T-cell (primary cell): ENCODE measurements at regions not wholly inside any gene's neighbourhood (a gene's known extent, or its start where the extent isn't known, plus 50 kb on each side); places are given as distances from the start of the nearest gene placed in this dataset.

Experiments
- ATAC-seq, 4 experiments: fragments of 200-7000 bp in 3 of 4; fragments of 150-1000 bp in 1 of 4; cut with Tn5 transposase; replicated peaks in 1 of 4; 1 replicate in 3 of 4; 2 replicates in 1 of 4; pipeline ENCODE4 v1.10.0; 2021; ENCODE audit warnings: moderate library complexity in 3 of 4, mild to moderate bottlenecking in 2 of 4, moderate number of reproducible peaks in 1 of 4
- CTCF ChIA-PET, 2 donors: fragments of 300-600 bp; sonication (Branson Sonifier 250); formaldehyde crosslinking; loops; one replicate each; lab custom pipeline; 2022; ENCODE audit warnings: antibody characterized with exemption in 2 of 2; lab: Charles Lee
- POLR2A ChIA-PET, 2 donors: fragments of 300-600 bp; sonication (Branson Sonifier 250); formaldehyde crosslinking; loops; one replicate each; lab custom pipeline; 2022; ENCODE audit warnings: antibody characterized with exemption in 2 of 2; lab: Charles Lee
- DNase-seq, 35 experiments: peaks; one replicate each; pipeline versions ENCODE4 v3.0.0 to v3.0.0-alpha.2; 2013 to 2023
- H3K27ac ChIP-seq: one replicate; pipeline ENCODE4 v1.5.1; 2013; ENCODE audit warnings: low read length
- H3K27me3 ChIP-seq, 2 experiments: replicated peaks in 1 of 2; 1 replicate in 1 of 2; 2 replicates in 1 of 2; pipeline versions ENCODE4 v1.6.1 to v1.7.0; 2013; ENCODE audit warnings: low read length in 1 of 2, mixed read lengths in 1 of 2; ENCODE audit not compliant: control insufficient read depth in 2 of 2, insufficient read depth in 2 of 2; ENCODE audit errors: extremely low read depth in 1 of 2
- H3K36me3 ChIP-seq, 2 donors: 1 replicate in 1 of 2; 2 replicates in 1 of 2; pipeline versions ENCODE4 v1.6.1 to v1.7.0; 2013; ENCODE audit warnings: low read length in 1 of 2; ENCODE audit not compliant: control insufficient read depth in 2 of 2, insufficient read depth in 1 of 2; ENCODE audit errors: extremely low read depth in 1 of 2
- H3K4me1 ChIP-seq, 2 experiments: 1 replicate in 1 of 2; 2 replicates in 1 of 2; pipeline versions ENCODE4 v1.6.1 to v1.7.0; 2013; ENCODE audit warnings: low read length in 2 of 2, mixed read lengths in 1 of 2; ENCODE audit not compliant: insufficient read depth in 2 of 2, control insufficient read depth in 1 of 2; ENCODE audit errors: extremely low read depth in 1 of 2
- H3K4me3 ChIP-seq, 2 donors: 1 replicate in 1 of 2; 2 replicates in 1 of 2; pipeline versions ENCODE4 v1.5.1 to v1.7.0; 2013; ENCODE audit warnings: mild to moderate bottlenecking in 2 of 2, low read length in 1 of 2, moderate library complexity in 1 of 2; ENCODE audit not compliant: control insufficient read depth in 1 of 2; ENCODE audit errors: extremely low read depth in 1 of 2
- H3K9me3 ChIP-seq: 2 replicates; pipeline ENCODE4 v1.7.0; 2013
- H3K27ac Mint-ChIP-seq, 2 donors: one replicate each; pipeline ENCODE4 v1.8.0; 2020 to 2021; ENCODE audit warnings: mild to moderate bottlenecking in 2 of 2, mixed read lengths in 2 of 2
- H3K27me3 Mint-ChIP-seq, 2 donors: one replicate each; pipeline ENCODE4 v1.8.0; 2021 to 2022; ENCODE audit warnings: mixed read lengths in 2 of 2
- H3K36me3 Mint-ChIP-seq: one replicate; pipeline ENCODE4 v1.8.0; 2021; ENCODE audit warnings: mixed read lengths
- H3K4me1 Mint-ChIP-seq, 3 donors: one replicate each; pipeline ENCODE4 v1.8.0; 2020 to 2022; ENCODE audit warnings: mixed read lengths in 3 of 3, mild to moderate bottlenecking in 1 of 3
- H3K4me3 Mint-ChIP-seq, 3 donors: one replicate each; pipeline ENCODE4 v1.8.0; 2020 to 2022; ENCODE audit warnings: mild to moderate bottlenecking in 3 of 3, mixed read lengths in 3 of 3, moderate library complexity in 3 of 3
- H3K9me3 Mint-ChIP-seq, 3 donors: one replicate each; pipeline ENCODE4 v1.8.0; 2020 to 2022; ENCODE audit warnings: mixed read lengths in 3 of 3
- WGBS: methylation state at CpG from one replicate; pipeline ENCODE4 v1.1.5; 2013; ENCODE audit warnings: missing lambda C conversion rate; ENCODE audit not compliant: insufficient coverage; 5-methylcytosine and 5-hydroxymethylcytosine counted together

- ATAC-seq (no peak), DNase-seq (no peak)
- no peaks in the 10 kb centered on the region for H3K36me3 Mint-ChIP-seq
- Histone ChIP-seq H3K4me3 (no peak overlapping the region), H3K27ac (no peak overlapping the region), H3K9me3 (no peaks in the 10 kb centered on the region), H3K4me1 (no peaks in the 10 kb centered on the region), H3K27me3 (peaks cover 0 to 2% of the 10 kb centered on the region in 2 experiments), H3K36me3 (no peaks in the 10 kb centered on the region)
- H3K4me3 Mint-ChIP-seq = no peak overlapping the region
- 66% methylated on average over 3 of the region's 3 CpGs for WGBS
- no peak overlapping the region for H3K27ac Mint-ChIP-seq
- CTCF ChIA-PET = no interaction called here
- POLR2A ChIA-PET = no interaction called here
- peaks cover 0 to 3% (median 1%) of the 10 kb centered on the region in 3 donors for H3K9me3 Mint-ChIP-seq
- H3K27me3 Mint-ChIP-seq = no peaks in the 10 kb centered on the region
- no peaks in the 10 kb centered on the region for H3K4me1 Mint-ChIP-seq
Measured at GRCh38 chr11:121777056-121777455, 324.3 kb upstream of the SORL1-AS1 start.

GRCh38 chr11:121775276-121775675 is 322.5 kb upstream of the SORL1-AS1 start:
- Histone ChIP-seq H3K4me3 (no peak overlapping the region), H3K4me1 (no peaks in the 10 kb centered on the region), H3K36me3 (no peaks in the 10 kb centered on the region), H3K27me3 (peaks cover 0 to 2% of the 10 kb centered on the region in 2 experiments), H3K27ac (no peak overlapping the region), H3K9me3 (no peaks in the 10 kb centered on the region)
- Mint-ChIP-seq H3K9me3 (no peaks in the 10 kb centered on the region), H3K27me3 (peaks cover 0 to 2% of the 10 kb centered on the region in 2 donors), H3K4me3 (no peak overlapping the region), H3K27ac (no peak overlapping the region), H3K4me1 (no peaks in the 10 kb centered on the region), H3K36me3 (no peaks in the 10 kb centered on the region)
- no peak for ATAC-seq
- WGBS = 52% methylated on average over 3 of the region's 5 CpGs
- DNase-seq = no peak
- CTCF ChIA-PET = no interaction called here
- POLR2A ChIA-PET = no interaction called here

- H3K4me1 Mint-ChIP-seq = no peaks in the 10 kb centered on the region
- CTCF ChIA-PET = no interaction called here
Measured at GRCh38 chr11:121773076-121773475, 320.3 kb upstream of the SORL1-AS1 start.

GRCh38 chr11:121770939-121771595 is 318.3 kb upstream of the SORL1-AS1 start:
- Histone ChIP-seq H3K27me3 (peaks cover 0 to 2% of the 10 kb centered on the region in 2 experiments), H3K4me1 (no peaks in the 10 kb centered on the region), H3K9me3 (no peaks in the 10 kb centered on the region), H3K4me3 (no peak overlapping the region), H3K36me3 (no peaks in the 10 kb centered on the region), H3K27ac (no peak overlapping the region)
- no peak for ATAC-seq
- no peaks in the 10 kb centered on the region for H3K4me1 Mint-ChIP-seq
- no peaks in the 10 kb centered on the region for H3K36me3 Mint-ChIP-seq
- ChIA-PET POLR2A (no interaction called here), CTCF (no interaction called here)
- H3K4me3 Mint-ChIP-seq = no peak overlapping the region
- no peaks in the 10 kb centered on the region for H3K9me3 Mint-ChIP-seq
- peaks cover 0 to 8% of the 10 kb centered on the region in 2 donors for H3K27me3 Mint-ChIP-seq
- H3K27ac Mint-ChIP-seq = no peak overlapping the region
- no peak for DNase-seq
- no CpG with 5 or more reads among the region's 4 CpGs for WGBS

More at GRCh38 chr11:121773076-121773475, 320.3 kb upstream of the SORL1-AS1 start:
- no peaks in the 10 kb centered on the region for H3K36me3 ChIP-seq
- no peak for DNase-seq
- no peak for ATAC-seq
- H3K9me3 ChIP-seq = no peaks in the 10 kb centered on the region
- Mint-ChIP-seq H3K36me3 (no peaks in the 10 kb centered on the region), H3K27ac (no peak overlapping the region), H3K4me3 (no peak overlapping the region), H3K9me3 (no peaks in the 10 kb centered on the region), H3K27me3 (peaks cover 0 to 8% of the 10 kb centered on the region in 2 donors)
- H3K27me3 ChIP-seq = peaks cover 0 to 2% of the 10 kb centered on the region in 2 experiments
- 100% methylated on average over 2 of the region's 2 CpGs for WGBS
- no peak overlapping the region for H3K4me3 ChIP-seq
- H3K4me1 ChIP-seq = no peaks in the 10 kb centered on the region
- no peak overlapping the region for H3K27ac ChIP-seq
- POLR2A ChIA-PET = no interaction called here

- ChIA-PET CTCF (no interaction called here), POLR2A (no interaction called here)
- Mint-ChIP-seq H3K9me3 (no peaks in the 10 kb centered on the region), H3K4me1 (no peaks in the 10 kb centered on the region), H3K36me3 (no peaks in the 10 kb centered on the region), H3K27me3 (peaks cover 0 to 13% of the 10 kb centered on the region in 2 donors), H3K27ac (no peak overlapping the region), H3K4me3 (no peak overlapping the region)
- H3K4me1 ChIP-seq = no peaks in the 10 kb centered on the region
- H3K27me3 ChIP-seq = no peaks in the 10 kb centered on the region
- H3K27ac ChIP-seq = no peak overlapping the region
- H3K4me3 ChIP-seq = no peak overlapping the region
- no peaks in the 10 kb centered on the region for H3K9me3 ChIP-seq
- 40% methylated on average over 1 of the region's 2 CpGs for WGBS
- H3K36me3 ChIP-seq = no peaks in the 10 kb centered on the region
- DNase-seq = no peak
- ATAC-seq = no peak
Measured at GRCh38 chr11:121769191-121769590, 316.4 kb upstream of the SORL1-AS1 start.

- CTCF ChIA-PET = no interaction called here
- Mint-ChIP-seq H3K27me3 (peaks cover 3 to 20% of the 10 kb centered on the region in 2 donors), H3K36me3 (no peaks in the 10 kb centered on the region), H3K27ac (no peak overlapping the region), H3K4me3 (no peak overlapping the region), H3K4me1 (no peaks in the 10 kb centered on the region), H3K9me3 (no peaks in the 10 kb centered on the region)
- Histone ChIP-seq H3K4me3 (no peak overlapping the region), H3K27ac (no peak overlapping the region), H3K36me3 (no peaks in the 10 kb centered on the region), H3K4me1 (no peaks in the 10 kb centered on the region), H3K9me3 (no peaks in the 10 kb centered on the region), H3K27me3 (no peaks in the 10 kb centered on the region)
- 67% methylated on average over 1 of the region's 3 CpGs for WGBS
- DNase-seq (no peak), ATAC-seq (no peak)
- POLR2A ChIA-PET = no interaction called here
Measured at GRCh38 chr11:121767433-121767832, 314.7 kb upstream of the SORL1-AS1 start.
